Spleen (tissue), 11 donors: ENCODE measurements at regions not wholly inside any gene's neighbourhood (a gene's known extent, or its start where the extent isn't known, plus 50 kb on each side); places are given as distances from the start of the nearest gene placed in this dataset.

Source experiments
- DNase-seq: peaks from one replicate; pipeline ENCODE4 v3.0.0-alpha.2; 2020
- H3K27ac ChIP-seq, 8 donors: fragments of 200-600 bp; sonication (generic) in 7 of 8; 1 replicate in 4 of 8; 2 replicates in 4 of 8; pipeline versions ENCODE4 v1.5.0 to v1.8.0; 2016 to 2021; ENCODE audit warnings: inconsistent platforms in 4 of 8, mild to moderate bottlenecking in 4 of 8, moderate library complexity in 1 of 8
- H3K27me3 ChIP-seq, 7 donors: fragments of 200-600 bp; sonication (generic) in 6 of 7; replicated peaks in 1 of 7; 1 replicate in 4 of 7; 2 replicates in 3 of 7; pipeline versions ENCODE4 v1.5.0 to v1.8.0; 2016 to 2021; ENCODE audit warnings: inconsistent platforms in 3 of 7, mild to moderate bottlenecking in 1 of 7
- H3K36me3 ChIP-seq, 6 donors: fragments of 200-600 bp; sonication (generic) in 5 of 6; 1 replicate in 4 of 6; 2 replicates in 2 of 6; pipeline versions ENCODE4 v1.5.0 to v1.8.0; 2016 to 2021; ENCODE audit warnings: inconsistent platforms in 2 of 6
- H3K4me1 ChIP-seq, 6 donors: fragments of 200-600 bp; sonication (generic) in 5 of 6; 1 replicate in 3 of 6; 2 replicates in 3 of 6; pipeline versions ENCODE4 v1.5.0 to v1.8.0; 2016 to 2021; ENCODE audit warnings: inconsistent platforms in 3 of 6
- H3K4me3 ChIP-seq, 8 donors: fragments of 200-600 bp; sonication (generic) in 7 of 8; 1 replicate in 4 of 8; 2 replicates in 4 of 8; pipeline versions ENCODE4 v1.5.0 to v1.8.0; 2016 to 2021; ENCODE audit warnings: inconsistent platforms in 4 of 8, mild to moderate bottlenecking in 4 of 8, moderate library complexity in 2 of 8
- H3K9me3 ChIP-seq, 8 donors: fragments of 200-600 bp; sonication (generic) in 7 of 8; 1 replicate in 4 of 8; 2 replicates in 4 of 8; pipeline versions ENCODE4 v1.5.0 to v1.8.0; 2016 to 2021; ENCODE audit warnings: inconsistent platforms in 4 of 8
- CTCF ChIP-seq, 11 experiments: fragments of 200-600 bp in 7 of 11; fragments of 450-650 bp in 4 of 11; sonication (generic) in 4 of 11; IDR thresholded peaks in 8 of 11; conservative IDR thresholded peaks in 3 of 11; 1 replicate in 7 of 11; 2 replicates in 4 of 11; pipeline versions ENCODE4 v1.4.0 to v1.8.0; 2016 to 2021; ENCODE audit warnings: antibody characterized with exemption in 11 of 11, inconsistent platforms in 4 of 11, mild to moderate bottlenecking in 1 of 11
- POLR2A ChIP-seq, 3 donors: fragments of 450-650 bp; IDR thresholded peaks; one replicate each; pipeline ENCODE4 v1.5.1; 2017; ENCODE audit warnings: antibody characterized with exemption in 3 of 3, mild to moderate bottlenecking in 1 of 3
- POLR2AphosphoS5 ChIP-seq, 3 donors: sonication (generic); formaldehyde crosslinking; IDR thresholded peaks; one replicate each; pipeline ENCODE4 v1.5.1; 2017; ENCODE audit warnings: antibody characterized with exemption in 3 of 3
- WGBS, 5 donors: extraction: QIAGEN DNeasy Blood & Tissue Kit in 3 of 5; methylation state at CpG; one replicate each; pipeline versions ENCODE4 v1.1.5 to v1.1.7; 2013 to 2018; 5-methylcytosine and 5-hydroxymethylcytosine counted together
- intact Hi-C: fragments of 100-400 bp; cut with DNase I; formaldehyde crosslinking; loops from one replicate; pipeline ENCODE4 v1.15.0; 2023; ENCODE audit warnings: low total_unique reads
- donor health status: healthy with polysubstance abuse.
- donor health status: DM: no; HTN: no; CAD: no; lungs with moderate emphysema.
- donor health status: DM: no; HTN: no; CAD: no.
- donor health status: Bipolar disorder and iron deficiency.
- donor health status: healthy.
- donor health status: DM: no; HTN: no; CAD: no.
- donor health status: DM: yes; HTN: yes; CAD: no.

GRCh38 chr16:87063543-87063942 is 253.6 kb downstream of the C16orf95 start:
- TF ChIP-seq CTCF (IDR thresholded peaks at IDR 0.05 in 8 of 11, conservative IDR thresholded peaks at IDR 0.05 in 3 of 11) (no peak), POLR2A (IDR thresholded peaks at IDR 0.05) (no peak), POLR2AphosphoS5 (IDR thresholded peaks at IDR 0.05) (no peak)
- Histone ChIP-seq H3K27me3 (peaks cover 0 to 71% (median 14%) of the 10 kb centered on the region in 7 donors), H3K36me3 (no peaks in the 10 kb centered on the region), H3K9me3 (no peaks in the 10 kb centered on the region), H3K4me1 (peaks cover 0 to 47% (median 16%) of the 10 kb centered on the region in 6 donors), H3K4me3 (no peak overlapping the region), H3K27ac (no peak overlapping the region)
- DNase-seq, result no peak
- intact Hi-C loops, result loop anchor here (2.0 kb wide), 1 partner anchor 501 kb away; no protein-coding TSS in a partner anchor
- 87 to 91% (median 89%) methylated on average over 19 of the region's 19 CpGs for WGBS, 5 donors

GRCh38 chr16:87064731-87065445 is 252.3 kb downstream of the C16orf95 start:
- Histone ChIP-seq H3K4me3 (peak overlapping the region in 1 of 8 donors; percentile 39), H3K9me3 (no peaks in the 10 kb centered on the region), H3K27ac (peak overlapping the region in 3 of 8 donors; percentile 36 to 54 (median 45)), H3K4me1 (peaks cover 0 to 46% (median 16%) of the 10 kb centered on the region in 6 donors), H3K36me3 (no peaks in the 10 kb centered on the region), H3K27me3 (peaks cover 0 to 75% (median 14%) of the 10 kb centered on the region in 7 donors)
- no peak for DNase-seq
- WGBS, 5 donors, result 40 to 54% (median 51%) methylated on average over 18 of the region's 18 CpGs
- TF ChIP-seq POLR2A (IDR thresholded peaks at IDR 0.05) (no peak), CTCF (IDR thresholded peaks at IDR 0.05 in 8 of 11, conservative IDR thresholded peaks at IDR 0.05 in 3 of 11) (no peak), POLR2AphosphoS5 (IDR thresholded peaks at IDR 0.05) (no peak)
- intact Hi-C loops, result no loop called here

GRCh38 chr16:87065446-87066132 is 251.6 kb downstream of the C16orf95 start:
- Histone ChIP-seq H3K27ac (peak overlapping the region in 3 of 8 donors; percentile 36 to 54 (median 45)), H3K36me3 (no peaks in the 10 kb centered on the region), H3K9me3 (no peaks in the 10 kb centered on the region), H3K4me1 (peaks cover 0 to 39% (median 13%) of the 10 kb centered on the region in 6 donors), H3K27me3 (peaks cover 0 to 82% (median 14%) of the 10 kb centered on the region in 7 donors), H3K4me3 (peak overlapping the region in 1 of 8 donors; percentile 39)
- no peak for TF ChIP-seq POLR2AphosphoS5 (IDR thresholded peaks at IDR 0.05)
- TF ChIP-seq CTCF (IDR thresholded peaks at IDR 0.05 in 8 of 11, conservative IDR thresholded peaks at IDR 0.05 in 3 of 11), result no peak
- TF ChIP-seq POLR2A (IDR thresholded peaks at IDR 0.05), result no peak
- 22 to 36% (median 25%) methylated on average over 14 of the region's 14 CpGs for WGBS, 5 donors
- no peak for DNase-seq
- intact Hi-C loops, result no loop called here
